ENCODE measurements at regions not wholly inside any gene's neighbourhood (a gene's known extent, or its start where the extent isn't known, plus 50 kb on each side); places are given as distances from the start of the nearest gene placed in this dataset.

GRCh38 chr10:106347547-106347946, 817.0 kb downstream of the SORCS1 start:
- TF ChIP-seq, protein P1, sequence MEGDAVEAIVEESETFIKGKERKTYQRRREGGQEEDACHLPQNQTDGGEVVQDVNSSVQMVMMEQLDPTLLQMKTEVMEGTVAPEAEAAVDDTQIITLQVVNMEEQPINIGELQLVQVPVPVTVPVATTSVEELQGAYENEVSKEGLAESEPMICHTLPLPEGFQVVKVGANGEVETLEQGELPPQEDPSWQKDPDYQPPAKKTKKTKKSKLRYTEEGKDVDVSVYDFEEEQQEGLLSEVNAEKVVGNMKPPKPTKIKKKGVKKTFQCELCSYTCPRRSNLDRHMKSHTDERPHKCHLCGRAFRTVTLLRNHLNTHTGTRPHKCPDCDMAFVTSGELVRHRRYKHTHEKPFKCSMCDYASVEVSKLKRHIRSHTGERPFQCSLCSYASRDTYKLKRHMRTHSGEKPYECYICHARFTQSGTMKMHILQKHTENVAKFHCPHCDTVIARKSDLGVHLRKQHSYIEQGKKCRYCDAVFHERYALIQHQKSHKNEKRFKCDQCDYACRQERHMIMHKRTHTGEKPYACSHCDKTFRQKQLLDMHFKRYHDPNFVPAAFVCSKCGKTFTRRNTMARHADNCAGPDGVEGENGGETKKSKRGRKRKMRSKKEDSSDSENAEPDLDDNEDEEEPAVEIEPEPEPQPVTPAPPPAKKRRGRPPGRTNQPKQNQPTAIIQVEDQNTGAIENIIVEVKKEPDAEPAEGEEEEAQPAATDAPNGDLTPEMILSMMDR (IDR thresholded peaks at IDR 0.05), result no peak
- TF ChIP-seq POLR2A (IDR thresholded peaks at IDR 0.05) (no peak), EP300 (IDR thresholded peaks at IDR 0.05) (no peak), POLR2AphosphoS5 (IDR thresholded peaks at IDR 0.05) (no peak)
